WI38 (cell line): ENCODE measurements at regions not wholly inside any gene's neighbourhood (a gene's known extent, or its start where the extent isn't known, plus 50 kb on each side); places are given as distances from the start of the nearest gene placed in this dataset.

Source experiments
- H3K4me3 ChIP-seq: 2 replicates; pipeline ENCODE4 v1.5.1; 2011; ENCODE audit warnings: low read depth, mild to moderate bottlenecking, control low read depth, low read length
- TF ChIP-seq, protein P1 (sequence below): IDR thresholded peaks from 2 replicates; pipeline ENCODE4 v1.5.1; 2012; ENCODE audit warnings: low read depth, mild to moderate bottlenecking, control low read depth, low read length

- TF ChIP-seq, protein P1, sequence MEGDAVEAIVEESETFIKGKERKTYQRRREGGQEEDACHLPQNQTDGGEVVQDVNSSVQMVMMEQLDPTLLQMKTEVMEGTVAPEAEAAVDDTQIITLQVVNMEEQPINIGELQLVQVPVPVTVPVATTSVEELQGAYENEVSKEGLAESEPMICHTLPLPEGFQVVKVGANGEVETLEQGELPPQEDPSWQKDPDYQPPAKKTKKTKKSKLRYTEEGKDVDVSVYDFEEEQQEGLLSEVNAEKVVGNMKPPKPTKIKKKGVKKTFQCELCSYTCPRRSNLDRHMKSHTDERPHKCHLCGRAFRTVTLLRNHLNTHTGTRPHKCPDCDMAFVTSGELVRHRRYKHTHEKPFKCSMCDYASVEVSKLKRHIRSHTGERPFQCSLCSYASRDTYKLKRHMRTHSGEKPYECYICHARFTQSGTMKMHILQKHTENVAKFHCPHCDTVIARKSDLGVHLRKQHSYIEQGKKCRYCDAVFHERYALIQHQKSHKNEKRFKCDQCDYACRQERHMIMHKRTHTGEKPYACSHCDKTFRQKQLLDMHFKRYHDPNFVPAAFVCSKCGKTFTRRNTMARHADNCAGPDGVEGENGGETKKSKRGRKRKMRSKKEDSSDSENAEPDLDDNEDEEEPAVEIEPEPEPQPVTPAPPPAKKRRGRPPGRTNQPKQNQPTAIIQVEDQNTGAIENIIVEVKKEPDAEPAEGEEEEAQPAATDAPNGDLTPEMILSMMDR, result no peak
- H3K4me3 ChIP-seq, result no peak overlapping the region
These were observed 83.8 kb downstream of the NIBAN1 start for GRCh38 chr1:184890539-184890973.

DNA sequence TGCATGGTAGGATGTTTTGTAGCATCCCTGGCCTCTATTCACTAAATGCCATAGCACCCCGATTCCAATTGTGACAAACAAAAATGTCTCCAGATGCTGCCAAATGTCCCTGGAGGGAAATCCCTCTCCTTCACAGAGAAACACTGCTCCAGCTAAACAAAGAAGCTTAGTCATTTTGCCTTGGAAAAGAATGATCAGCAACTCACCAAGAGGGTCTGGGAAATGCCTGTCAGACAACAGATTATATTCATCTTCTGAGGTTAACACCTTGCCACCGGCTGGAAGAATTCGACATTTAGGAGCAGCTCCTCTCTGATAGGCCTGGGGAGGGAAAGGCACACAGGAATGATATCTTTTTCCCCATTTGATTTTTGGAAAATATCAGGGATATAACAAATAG, 84.4 kb downstream of the NIBAN1 start:
- H3K4me3 ChIP-seq, result no peak overlapping the region
- TF ChIP-seq, protein P1, result no peak

GRCh38 chr1:184889166-184889565, 85.1 kb downstream of the NIBAN1 start:
- no peak overlapping the region for H3K4me3 ChIP-seq
- TF ChIP-seq, protein P1, result no peak

DNA sequence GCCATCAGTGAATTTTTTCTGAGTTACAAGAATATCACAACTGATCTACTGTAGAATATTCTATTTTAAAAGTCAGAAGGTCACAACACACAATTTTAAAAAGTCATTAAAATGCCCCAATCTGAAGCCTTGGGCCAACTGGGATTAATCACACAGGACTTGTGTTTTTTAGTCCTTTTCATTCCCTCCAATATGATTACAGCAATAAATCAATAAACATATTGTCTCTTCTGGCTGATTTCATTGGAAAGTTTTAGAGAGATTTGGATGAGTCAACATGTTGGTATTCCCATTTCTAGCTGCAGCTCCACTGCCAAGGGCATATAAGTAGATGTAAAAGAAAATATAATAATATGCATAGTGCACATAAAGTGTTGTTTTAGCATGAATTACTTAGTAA, 85.8 kb downstream of the NIBAN1 start:
- no peak overlapping the region for H3K4me3 ChIP-seq
- TF ChIP-seq, protein P1, result no peak

- TF ChIP-seq, protein P1, result no peak
- no peak overlapping the region for H3K4me3 ChIP-seq
These were observed 91.1 kb downstream of the NIBAN1 start for GRCh38 chr1:184882957-184883815.

- H3K4me3 ChIP-seq, result no peak overlapping the region
- TF ChIP-seq, protein P1, result no peak
These were observed 92.1 kb downstream of the NIBAN1 start for GRCh38 chr1:184881941-184882913.
